HepG2 (cell line): ENCODE measurements at regions not wholly inside any gene's neighbourhood (a gene's known extent, or its start where the extent isn't known, plus 50 kb on each side); places are given as distances from the start of the nearest gene placed in this dataset.

Source experiments
- ATRX ChIP-seq: sonication (generic); formaldehyde crosslinking; IDR thresholded peaks from 2 replicates; pipeline ENCODE4 v1.4.0; 2020; ENCODE audit warnings: missing genetic modification reagents, borderline replicate concordance
- FUBP1 ChIP-seq: sonication (generic); formaldehyde crosslinking; IDR thresholded peaks from 2 replicates; pipeline ENCODE4 v1.5.1; 2020; ENCODE audit warnings: missing genetic modification reagents, mild to moderate bottlenecking, borderline replicate concordance
- GLMP ChIP-seq: sonication (generic); formaldehyde crosslinking; IDR thresholded peaks from 2 replicates; pipeline ENCODE4 v1.9.0; 2021; ENCODE audit warnings: missing genetic modification reagents, mild to moderate bottlenecking, borderline replicate concordance
- GPBP1L1 ChIP-seq: sonication (generic); formaldehyde crosslinking; IDR thresholded peaks from 2 replicates; pipeline ENCODE4 v1.5.0; 2020; ENCODE audit warnings: mild to moderate bottlenecking, missing genetic modification reagents
- ISX ChIP-seq: sonication (generic); formaldehyde crosslinking; conservative IDR thresholded peaks from 2 replicates; pipeline ENCODE4 v1.5.0; 2020; ENCODE audit warnings: missing genetic modification reagents
- NFYB ChIP-seq: sonication (generic); formaldehyde crosslinking; IDR thresholded peaks from 2 replicates; pipeline ENCODE4 v1.4.0; 2020; ENCODE audit warnings: missing genetic modification reagents
- RBAK ChIP-seq: sonication (generic); formaldehyde crosslinking; IDR thresholded peaks from 2 replicates; pipeline ENCODE4 v1.5.1; 2020; ENCODE audit warnings: mild to moderate bottlenecking, missing genetic modification reagents
- SP4 ChIP-seq: sonication (generic); formaldehyde crosslinking; IDR thresholded peaks from 2 replicates; pipeline ENCODE4 v1.8.1; 2023; ENCODE audit warnings: mild to moderate bottlenecking, missing genetic modification reagents
- STAT5B ChIP-seq: sonication (generic); formaldehyde crosslinking; IDR thresholded peaks from 2 replicates; pipeline ENCODE4 v1.4.0; 2020; ENCODE audit warnings: missing genetic modification reagents
- ZNF292 ChIP-seq: sonication (generic); formaldehyde crosslinking; IDR thresholded peaks from 2 replicates; pipeline ENCODE4 v1.8.1; 2022; ENCODE audit warnings: mild to moderate bottlenecking, low read depth, missing genetic modification reagents, borderline replicate concordance
- ZNF326 ChIP-seq: sonication (generic); formaldehyde crosslinking; IDR thresholded peaks from 2 replicates; pipeline ENCODE4 v1.4.0; 2020; ENCODE audit warnings: missing genetic modification reagents, borderline replicate concordance
- ZNF33A ChIP-seq: sonication (generic); formaldehyde crosslinking; IDR thresholded peaks from 2 replicates; pipeline ENCODE4 v1.5.1; 2020; ENCODE audit warnings: missing genetic modification reagents, mild to moderate bottlenecking, moderate library complexity, borderline replicate concordance
- TF ChIP-seq, protein P1 (sequence below): sonication (generic); formaldehyde crosslinking; IDR thresholded peaks from 2 replicates; pipeline ENCODE4 v1.4.0; 2020; ENCODE audit warnings: missing genetic modification reagents
- TF ChIP-seq, protein P2 (sequence below): sonication (generic); formaldehyde crosslinking; IDR thresholded peaks from 2 replicates; pipeline ENCODE4 v1.5.0; 2020; ENCODE audit warnings: missing genetic modification reagents
- TF ChIP-seq, protein P3 (sequence below): sonication (generic); IDR thresholded peaks from 2 replicates; pipeline ENCODE4 v1.6.1; 2016; ENCODE audit warnings: low read depth, borderline replicate concordance
- TF ChIP-seq, protein P4 (sequence below): sonication (generic); formaldehyde crosslinking; conservative IDR thresholded peaks from 2 replicates; pipeline ENCODE4 v1.4.0; 2020; ENCODE audit warnings: missing genetic modification reagents

DNA sequence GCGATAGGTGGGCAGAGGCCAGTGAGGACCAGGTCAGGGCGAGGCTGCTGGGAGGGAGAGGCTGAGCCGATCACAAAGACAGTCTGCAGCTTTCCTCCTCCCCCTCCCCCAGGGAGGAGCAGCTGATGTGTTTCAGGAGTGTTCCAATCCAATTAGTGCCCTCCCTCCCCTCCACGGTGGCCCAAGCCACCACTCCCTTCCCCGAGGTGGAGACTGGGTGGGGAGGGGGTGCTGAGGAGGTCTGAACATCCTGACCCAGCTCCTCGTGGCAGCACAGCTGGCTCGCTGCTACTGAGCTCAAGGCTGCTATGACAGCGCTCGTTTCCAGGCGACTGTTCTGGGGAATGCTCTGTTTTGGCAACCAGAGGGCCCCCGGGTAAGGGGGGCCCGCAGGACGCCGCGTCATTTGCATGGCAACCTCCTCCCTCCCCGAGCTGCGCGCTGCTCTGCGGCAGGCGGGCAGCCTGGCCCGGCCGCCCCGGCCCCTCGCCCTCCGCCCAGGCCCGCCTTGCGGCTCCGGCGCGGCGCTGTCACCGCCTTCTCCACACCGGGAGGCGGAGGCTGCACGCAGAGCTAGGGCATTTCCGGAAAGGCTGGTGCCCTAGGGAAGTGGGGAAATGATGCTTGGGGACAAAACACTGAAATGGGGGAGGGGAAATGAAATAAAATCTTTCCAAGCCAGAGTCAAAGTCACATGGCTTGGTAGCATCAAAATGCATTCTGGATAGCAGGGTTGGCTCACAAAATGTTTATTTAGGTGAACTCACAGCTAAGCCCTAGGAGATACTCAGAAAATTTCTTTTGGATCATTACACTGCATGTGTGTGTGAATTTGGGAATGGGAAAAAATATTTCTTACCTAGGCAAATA lies 67.4 kb upstream of the PIM1 start (continued):
- TF ChIP-seq, protein P1, sequence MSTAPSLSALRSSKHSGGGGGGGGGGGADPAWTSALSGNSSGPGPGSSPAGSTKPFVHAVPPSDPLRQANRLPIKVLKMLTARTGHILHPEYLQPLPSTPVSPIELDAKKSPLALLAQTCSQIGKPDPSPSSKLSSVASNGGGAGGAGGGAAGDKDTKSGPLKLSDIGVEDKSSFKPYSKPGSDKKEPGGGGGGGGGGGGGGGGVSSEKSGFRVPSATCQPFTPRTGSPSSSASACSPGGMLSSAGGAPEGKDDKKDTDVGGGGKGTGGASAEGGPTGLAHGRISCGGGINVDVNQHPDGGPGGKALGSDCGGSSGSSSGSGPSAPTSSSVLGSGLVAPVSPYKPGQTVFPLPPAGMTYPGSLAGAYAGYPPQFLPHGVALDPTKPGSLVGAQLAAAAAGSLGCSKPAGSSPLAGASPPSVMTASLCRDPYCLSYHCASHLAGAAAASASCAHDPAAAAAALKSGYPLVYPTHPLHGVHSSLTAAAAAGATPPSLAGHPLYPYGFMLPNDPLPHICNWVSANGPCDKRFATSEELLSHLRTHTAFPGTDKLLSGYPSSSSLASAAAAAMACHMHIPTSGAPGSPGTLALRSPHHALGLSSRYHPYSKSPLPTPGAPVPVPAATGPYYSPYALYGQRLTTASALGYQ (CRISPR knock-in tag) = 0 out of 2 replicates have a peak, but pooled peaks have one; percentile 17
- TF ChIP-seq SP4 = peak; percentile 67
- no peak for TF ChIP-seq NFYB (CRISPR knock-in tag)
- TF ChIP-seq ISX (CRISPR knock-in tag) = no peak
- TF ChIP-seq ATRX (CRISPR knock-in tag) = no peak
- no peak for TF ChIP-seq ZNF326 (CRISPR knock-in tag)
- TF ChIP-seq RBAK = no peak
- TF ChIP-seq, protein P2, sequence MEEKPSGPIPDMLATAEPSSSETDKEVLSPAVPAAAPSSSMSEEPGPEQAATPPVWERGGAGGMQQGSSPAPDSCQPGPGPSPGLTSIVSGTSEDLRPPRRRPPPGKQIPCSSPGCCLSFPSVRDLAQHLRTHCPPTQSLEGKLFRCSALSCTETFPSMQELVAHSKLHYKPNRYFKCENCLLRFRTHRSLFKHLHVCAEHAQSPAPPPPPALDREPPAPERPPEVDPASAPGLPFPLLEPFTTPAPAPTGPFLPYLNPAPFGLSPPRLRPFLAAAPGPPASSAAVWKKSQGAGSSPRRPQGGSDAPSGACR (CRISPR knock-in tag) = peak; percentile 45; the same call in 1 of the 2 replicates
- TF ChIP-seq, protein P3, sequence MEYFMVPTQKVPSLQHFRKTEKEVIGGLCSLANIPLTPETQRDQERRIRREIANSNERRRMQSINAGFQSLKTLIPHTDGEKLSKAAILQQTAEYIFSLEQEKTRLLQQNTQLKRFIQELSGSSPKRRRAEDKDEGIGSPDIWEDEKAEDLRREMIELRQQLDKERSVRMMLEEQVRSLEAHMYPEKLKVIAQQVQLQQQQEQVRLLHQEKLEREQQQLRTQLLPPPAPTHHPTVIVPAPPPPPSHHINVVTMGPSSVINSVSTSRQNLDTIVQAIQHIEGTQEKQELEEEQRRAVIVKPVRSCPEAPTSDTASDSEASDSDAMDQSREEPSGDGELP = peak; percentile 95
- TF ChIP-seq, protein P4, sequence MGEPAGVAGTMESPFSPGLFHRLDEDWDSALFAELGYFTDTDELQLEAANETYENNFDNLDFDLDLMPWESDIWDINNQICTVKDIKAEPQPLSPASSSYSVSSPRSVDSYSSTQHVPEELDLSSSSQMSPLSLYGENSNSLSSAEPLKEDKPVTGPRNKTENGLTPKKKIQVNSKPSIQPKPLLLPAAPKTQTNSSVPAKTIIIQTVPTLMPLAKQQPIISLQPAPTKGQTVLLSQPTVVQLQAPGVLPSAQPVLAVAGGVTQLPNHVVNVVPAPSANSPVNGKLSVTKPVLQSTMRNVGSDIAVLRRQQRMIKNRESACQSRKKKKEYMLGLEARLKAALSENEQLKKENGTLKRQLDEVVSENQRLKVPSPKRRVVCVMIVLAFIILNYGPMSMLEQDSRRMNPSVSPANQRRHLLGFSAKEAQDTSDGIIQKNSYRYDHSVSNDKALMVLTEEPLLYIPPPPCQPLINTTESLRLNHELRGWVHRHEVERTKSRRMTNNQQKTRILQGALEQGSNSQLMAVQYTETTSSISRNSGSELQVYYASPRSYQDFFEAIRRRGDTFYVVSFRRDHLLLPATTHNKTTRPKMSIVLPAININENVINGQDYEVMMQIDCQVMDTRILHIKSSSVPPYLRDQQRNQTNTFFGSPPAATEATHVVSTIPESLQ (CRISPR knock-in tag) = no peak
- TF ChIP-seq STAT5B (CRISPR knock-in tag) = no peak
- TF ChIP-seq FUBP1 = no peak
- no peak for TF ChIP-seq GPBP1L1 (CRISPR knock-in tag)
- TF ChIP-seq GLMP (CRISPR knock-in tag) = no peak
- no peak for TF ChIP-seq ZNF33A (CRISPR knock-in tag)
- peak; percentile 86 for TF ChIP-seq ZNF292 (CRISPR knock-in tag)
